ENCODE measurements at regions not wholly inside any gene's neighbourhood (a gene's known extent, or its start where the extent isn't known, plus 50 kb on each side); places are given as distances from the start of the nearest gene placed in this dataset.

- DNase-seq, result no peak
These were observed 87.7 kb upstream of the COCH start for GRCh38 chr14:30786701-30787100.

DNA sequence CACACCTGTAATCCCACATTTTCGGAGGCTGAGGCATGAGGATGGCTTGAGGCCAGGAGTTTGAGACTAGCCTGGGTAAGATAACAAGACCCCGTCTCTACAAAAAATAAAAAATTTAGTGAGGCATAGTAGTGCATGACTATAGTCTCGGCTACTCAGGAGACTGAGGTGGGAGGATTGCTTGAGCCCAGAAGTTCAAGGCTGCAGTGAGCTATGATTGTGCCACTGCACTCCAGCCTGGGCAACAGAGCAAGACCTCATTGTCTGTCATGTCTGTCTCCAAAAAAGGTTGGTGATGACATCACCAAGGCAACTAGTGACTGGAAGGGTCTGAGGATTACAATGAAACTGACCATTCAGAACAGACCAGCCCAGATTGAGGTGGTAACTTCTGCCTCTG lies 83.5 kb upstream of the COCH start:
- no peak for DNase-seq

- no peak for DNase-seq
These were observed 82.6 kb upstream of the COCH start for GRCh38 chr14:30791522-30792351.

GRCh38 chr14:30796707-30797106 lies 77.7 kb upstream of the COCH start:
- peak; percentile 17 to 63 (median 54) for DNase-seq

GRCh38 chr14:30798516-30798915 lies 75.8 kb upstream of the COCH start:
- DNase-seq, result peak; percentile 6 to 47 (median 40)

- DNase-seq, result no peak
These were observed 75.4 kb upstream of the COCH start for GRCh38 chr14:30798961-30799360.

DNA sequence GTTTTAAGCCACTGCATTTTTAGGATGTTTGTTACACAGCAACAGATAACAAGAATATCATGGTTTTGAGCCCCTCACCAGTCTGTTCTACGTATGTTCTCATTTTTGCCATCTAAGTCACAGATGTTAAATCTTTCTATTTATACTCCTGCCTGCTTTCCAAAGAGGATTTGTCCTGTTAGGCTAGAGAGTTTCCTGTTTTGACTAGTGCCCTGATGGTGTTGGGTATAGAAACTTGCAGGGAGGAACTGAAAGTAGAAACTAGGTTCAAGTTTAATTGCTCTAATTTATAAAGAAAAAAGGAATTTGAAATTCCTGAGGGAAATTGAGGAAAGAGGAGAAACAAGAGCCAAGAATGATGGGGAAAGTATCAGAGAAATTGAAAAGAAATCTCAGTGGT lies 74.4 kb upstream of the COCH start:
- DNase-seq, result peak; percentile 13 to 51 (median 34)

DNA sequence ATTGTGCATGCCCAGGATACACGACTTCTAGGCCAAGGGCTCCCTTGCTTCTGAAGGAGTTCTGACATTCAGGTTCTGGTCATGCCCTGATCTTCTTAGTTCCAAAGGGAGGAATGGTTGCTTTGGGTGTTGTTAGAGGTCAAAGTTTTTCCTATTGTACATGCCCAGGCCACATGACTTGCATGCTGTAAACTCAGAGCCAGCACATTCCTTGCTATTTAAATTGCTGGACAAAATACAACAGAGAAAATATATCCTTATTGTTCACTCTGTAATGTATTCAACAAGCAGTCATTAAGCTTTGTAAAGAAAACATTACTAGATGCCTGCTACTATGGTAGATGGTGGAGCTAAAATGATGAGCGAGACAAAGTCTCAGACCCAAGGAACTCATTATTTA lies 71.2 kb upstream of the COCH start:
- no peak for DNase-seq

- DNase-seq, result no peak
These were observed 69.1 kb upstream of the COCH start for GRCh38 chr14:30805284-30805683.

- DNase-seq, result no peak
These were observed 65.8 kb upstream of the COCH start for GRCh38 chr14:30808576-30808975.

DNA sequence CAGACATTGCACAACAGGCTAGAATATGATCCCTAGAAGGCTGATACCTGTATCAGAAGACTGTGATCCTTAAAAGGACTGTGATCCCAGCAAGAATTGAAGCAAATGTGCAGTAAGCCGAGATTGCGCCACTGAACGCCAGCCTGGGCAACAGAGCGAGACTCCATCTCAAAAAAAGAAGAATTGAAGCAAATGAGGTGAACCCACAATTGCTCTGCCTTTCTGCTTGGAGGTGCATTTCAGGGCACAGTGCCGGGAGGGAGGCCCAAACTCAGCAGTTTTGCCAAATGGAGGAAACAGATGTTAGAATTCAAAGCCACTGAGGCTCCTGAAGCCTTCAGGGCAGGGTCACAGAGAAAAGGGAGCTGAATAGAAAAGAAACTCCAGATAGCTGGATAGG lies 61.1 kb upstream of the COCH start:
- DNase-seq, result no peak

DNA sequence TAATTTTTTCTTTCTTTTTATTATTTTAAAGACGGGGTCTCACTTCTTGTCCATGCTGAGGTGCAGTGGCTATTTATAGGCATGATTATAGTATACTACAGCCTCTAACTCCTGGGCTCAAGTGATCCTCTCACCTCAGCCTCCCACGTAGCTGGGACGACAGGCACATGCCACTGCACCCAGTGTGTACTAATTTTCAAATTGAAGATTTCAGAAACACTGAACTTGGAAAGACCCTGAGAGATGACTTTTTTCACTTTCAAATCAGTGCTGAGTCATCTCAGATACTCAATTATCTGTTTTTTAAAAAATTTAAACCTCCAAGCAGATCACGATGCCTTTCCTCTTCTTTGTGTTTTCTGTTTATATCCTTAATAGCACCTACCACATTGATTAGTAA lies 53.7 kb upstream of the COCH start:
- no peak for DNase-seq

GRCh38 chr14:30822080-30822571 lies 52.2 kb upstream of the COCH start:
- DNase-seq, result no peak

Data from suppressor macrophage (primary cell).